Tongue (tissue), 1 donor: ENCODE measurements at regions not wholly inside any gene's neighbourhood (a gene's known extent, or its start where the extent isn't known, plus 50 kb on each side); places are given as distances from the start of the nearest gene placed in this dataset.
"Not testable (repeated sequence)": the region's sequence is repeated elsewhere in the genome, so short reads cannot be mapped to it uniquely, and the experiment has no call there.

Experiments used
- DNase-seq: peaks from one replicate; pipeline ENCODE4 v3.0.0-alpha.2; 2015

DNA sequence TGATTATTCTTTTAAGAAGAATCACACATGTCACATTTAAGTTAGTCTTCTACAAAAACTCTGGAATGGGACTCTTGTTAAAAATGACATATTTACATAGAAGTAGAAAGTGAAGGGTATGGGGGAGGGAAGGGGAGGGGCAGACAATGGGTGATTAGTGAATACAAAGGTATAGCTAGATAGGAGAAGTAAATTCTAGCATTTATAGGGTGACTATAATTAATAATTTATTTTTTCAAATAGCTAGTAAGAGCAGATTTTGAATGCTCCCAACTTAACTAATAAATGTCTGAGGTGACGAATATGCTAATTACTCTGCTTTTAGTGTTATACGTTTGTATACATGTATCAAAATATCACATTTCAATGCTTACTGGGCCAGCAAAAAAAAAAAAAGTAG is 59.4 kb downstream of the BLTP3B start:
- DNase-seq = no peak

DNA sequence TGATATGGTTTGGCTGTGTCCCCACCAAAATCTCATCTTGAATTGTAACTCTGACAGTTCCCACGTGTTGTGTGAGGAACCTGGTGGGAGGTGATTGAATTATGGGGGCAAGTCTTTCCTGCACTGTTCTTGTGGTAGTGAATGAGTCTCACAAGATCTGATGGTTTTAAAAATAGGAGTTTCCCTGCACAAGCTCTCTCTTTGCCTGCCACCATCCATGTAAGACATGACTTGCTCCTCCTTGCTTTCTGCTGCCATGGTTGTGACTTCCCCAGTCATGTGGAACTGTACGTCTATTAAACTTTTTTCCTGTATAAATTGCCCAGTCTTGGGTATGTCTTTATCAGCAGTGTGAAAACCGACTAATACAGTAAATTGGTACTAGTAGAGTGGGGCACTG is 63.9 kb downstream of the BLTP3B start:
- not testable (repeated sequence) for DNase-seq

DNA sequence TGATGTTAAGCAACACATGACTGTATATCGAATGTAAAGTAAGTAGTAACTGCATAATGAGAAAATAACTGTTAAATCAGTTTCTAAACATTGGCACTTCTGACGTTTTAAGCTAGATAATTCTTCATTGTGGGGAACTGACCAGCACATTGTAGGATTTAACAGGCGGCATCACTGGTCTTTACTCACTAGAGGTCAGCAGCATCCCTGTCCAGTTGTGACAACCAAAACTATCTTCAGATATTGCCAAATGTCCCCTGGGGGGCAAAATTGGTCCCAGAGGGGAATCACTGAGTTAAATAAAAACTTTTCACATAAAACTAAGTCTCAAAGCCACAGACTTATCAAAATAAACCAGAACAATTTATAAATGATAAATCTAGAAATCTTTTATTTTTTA is 65.3 kb downstream of the BLTP3B start:
- DNase-seq = peak; percentile 1

DNA sequence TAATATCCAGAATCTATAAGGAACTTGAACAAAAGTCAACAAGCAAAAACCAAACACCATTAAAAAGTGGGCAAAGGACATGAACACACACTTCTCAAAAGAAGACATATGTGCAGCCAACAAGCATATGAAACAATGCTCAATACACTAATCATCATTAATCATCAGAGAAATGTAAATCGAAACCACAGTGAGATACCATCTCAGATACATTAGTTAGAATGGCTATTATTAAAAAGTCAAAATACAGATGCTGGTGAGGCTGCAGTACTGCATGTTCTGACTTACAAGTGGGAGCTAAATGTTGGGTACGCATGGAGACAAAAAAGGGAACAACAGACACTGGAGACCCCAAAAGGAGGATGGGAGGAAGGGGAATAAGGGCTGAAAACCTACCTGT is 67.1 kb downstream of the BLTP3B start:
- no peak for DNase-seq

DNA sequence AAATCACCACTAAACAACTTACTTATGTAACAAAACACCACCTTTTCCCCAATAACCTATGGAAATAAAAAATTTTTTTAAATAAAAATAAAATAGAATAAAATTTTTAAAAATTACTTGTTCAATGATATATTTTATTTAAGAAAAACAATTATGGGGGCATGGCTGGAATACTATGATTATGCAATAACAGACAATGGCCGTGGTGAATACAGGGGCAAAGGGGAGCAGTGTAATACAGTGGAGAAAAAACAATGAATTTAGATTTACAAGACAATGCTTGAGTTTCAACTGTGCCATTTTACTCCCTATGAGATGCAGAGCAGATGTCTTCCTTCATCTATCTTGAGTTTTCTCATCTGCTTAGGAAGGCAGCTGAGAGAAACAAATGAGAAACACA is 72.9 kb downstream of the BLTP3B start:
- DNase-seq = no peak

GRCh38 chr12:100068305-100068704 is 74.4 kb downstream of the BLTP3B start:
- DNase-seq = no peak

GRCh38 chr12:100061814-100062213 is 77.1 kb upstream of the ANKS1B start:
- DNase-seq = no peak

DNA sequence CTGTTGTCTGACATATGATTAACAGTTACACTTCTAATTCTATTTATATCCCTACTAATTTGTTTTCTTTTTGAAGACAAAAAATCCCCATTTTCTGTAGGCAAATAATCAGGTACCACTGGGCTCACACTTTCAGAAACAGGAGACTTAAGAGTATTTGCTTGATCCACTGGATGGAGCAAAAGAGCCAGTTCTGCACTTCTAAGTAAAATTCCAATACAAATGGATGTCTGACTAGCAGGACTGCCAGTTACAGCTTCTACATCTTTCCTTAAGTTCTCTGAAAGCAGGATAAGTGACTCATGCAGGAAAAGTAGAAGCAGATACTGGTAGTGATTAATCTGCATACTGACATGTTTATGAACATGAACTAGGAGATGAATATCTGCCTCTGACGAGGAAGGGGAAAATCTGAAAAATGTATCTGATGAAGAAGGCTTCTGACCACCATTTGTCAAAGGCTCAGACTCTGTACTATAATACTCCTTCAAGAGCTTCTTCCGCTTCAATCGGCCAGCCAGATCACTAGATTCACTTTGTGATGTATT is 73.8 kb upstream of the ANKS1B start:
- DNase-seq = peak; percentile 12

DNA sequence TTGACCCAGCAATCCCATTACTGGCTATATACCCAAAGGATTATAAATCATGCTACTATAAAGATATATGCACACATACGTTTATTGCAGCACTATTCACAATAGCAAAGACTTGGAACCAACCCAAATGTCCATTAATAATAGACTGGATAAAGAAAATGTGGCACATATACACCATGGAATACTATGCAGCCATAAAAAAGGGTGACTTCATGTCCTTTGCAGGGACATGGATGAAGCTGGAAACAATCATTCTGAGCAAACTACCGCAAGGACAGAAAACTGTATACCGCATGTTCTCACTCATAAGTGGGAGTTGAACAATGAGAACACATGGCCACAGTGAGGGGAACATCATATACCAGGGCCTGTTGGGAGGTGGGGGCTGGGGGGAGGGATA is 61.5 kb upstream of the ANKS1B start:
- not testable (repeated sequence) for DNase-seq

- DNase-seq = no peak
These were observed 59.5 kb upstream of the ANKS1B start for GRCh38 chr12:100044266-100044665.

DNA sequence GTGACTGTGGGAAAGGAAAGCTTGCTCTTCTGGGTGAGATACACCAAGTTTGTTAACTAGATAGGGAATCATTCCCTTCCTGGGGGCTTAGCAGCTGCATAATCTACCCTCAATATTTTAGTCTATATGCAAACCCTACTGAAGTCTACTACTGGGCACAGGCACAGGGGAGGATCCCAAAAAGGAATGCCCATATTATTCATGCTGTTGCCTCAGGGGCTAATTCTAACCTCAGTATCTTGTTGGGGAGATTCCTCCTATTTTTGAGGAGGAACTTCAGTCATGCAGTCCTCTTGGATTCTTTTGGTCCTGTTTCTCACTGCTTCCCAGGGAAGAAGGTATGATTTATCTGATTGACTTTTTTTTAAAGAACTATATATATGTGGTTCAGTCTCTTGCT is 58.9 kb upstream of the ANKS1B start:
- no peak for DNase-seq
